K562 (cell line): ENCODE measurements at regions not wholly inside any gene's neighbourhood (a gene's known extent, or its start where the extent isn't known, plus 50 kb on each side); places are given as distances from the start of the nearest gene placed in this dataset.

Source experiments
- CTCF ChIP-seq, 3 experiments: IDR thresholded peaks in 2 of 3; conservative IDR thresholded peaks in 1 of 3; 2 replicates each; pipeline ENCODE4 v1.5.1; 2011 to 2012; ENCODE audit warnings: low read length in 3 of 3, mild to moderate bottlenecking in 3 of 3, control low read depth in 2 of 3, improper control_type of control experiment in 1 of 3, inconsistent platforms in 1 of 3, low read depth in 1 of 3, mixed read lengths in 1 of 3, moderate library complexity in 1 of 3; ENCODE audit not compliant: insufficient read depth in 2 of 3
- EP300 ChIP-seq: IDR thresholded peaks from 2 replicates; pipeline ENCODE4 v1.6.1; 2012; ENCODE audit warnings: low read length, improper control_type of control experiment
- TF ChIP-seq, protein P1 (sequence below): sonication (generic); formaldehyde crosslinking; IDR thresholded peaks from 2 replicates; pipeline ENCODE4 v1.8.0; 2023; ENCODE audit warnings: mild to moderate bottlenecking, missing genetic modification reagents

DNA sequence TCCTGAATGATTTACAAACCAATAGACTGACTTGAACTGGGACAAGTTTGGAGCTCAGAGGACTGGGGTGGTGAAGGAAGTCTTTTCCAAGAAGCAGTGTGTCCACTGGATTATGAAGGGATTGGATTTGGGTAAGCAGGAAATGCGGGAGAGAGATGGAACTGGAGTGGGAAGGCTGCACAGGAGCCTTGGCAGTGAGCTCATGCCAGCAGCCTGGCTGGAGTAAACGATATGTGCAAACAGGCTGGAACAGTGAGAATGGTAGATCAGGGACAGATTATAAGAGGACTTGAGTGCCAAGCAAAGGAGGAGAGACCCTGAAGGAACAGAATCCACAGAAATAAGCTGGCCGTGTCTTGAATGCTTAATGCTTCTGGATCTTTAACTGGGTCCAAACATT lies 121.9 kb upstream of the GATA6 start:
- TF ChIP-seq EP300 (no peak), CTCF (IDR thresholded peaks at IDR 0.05 in 2 of 3, conservative IDR thresholded peaks at IDR 0.05 in 1 of 3; ENCODE audit: insufficient read depth in 2 of 3, low read depth in 1 of 3, low read length in 3 of 3) (no peak)
- TF ChIP-seq, protein P1, sequence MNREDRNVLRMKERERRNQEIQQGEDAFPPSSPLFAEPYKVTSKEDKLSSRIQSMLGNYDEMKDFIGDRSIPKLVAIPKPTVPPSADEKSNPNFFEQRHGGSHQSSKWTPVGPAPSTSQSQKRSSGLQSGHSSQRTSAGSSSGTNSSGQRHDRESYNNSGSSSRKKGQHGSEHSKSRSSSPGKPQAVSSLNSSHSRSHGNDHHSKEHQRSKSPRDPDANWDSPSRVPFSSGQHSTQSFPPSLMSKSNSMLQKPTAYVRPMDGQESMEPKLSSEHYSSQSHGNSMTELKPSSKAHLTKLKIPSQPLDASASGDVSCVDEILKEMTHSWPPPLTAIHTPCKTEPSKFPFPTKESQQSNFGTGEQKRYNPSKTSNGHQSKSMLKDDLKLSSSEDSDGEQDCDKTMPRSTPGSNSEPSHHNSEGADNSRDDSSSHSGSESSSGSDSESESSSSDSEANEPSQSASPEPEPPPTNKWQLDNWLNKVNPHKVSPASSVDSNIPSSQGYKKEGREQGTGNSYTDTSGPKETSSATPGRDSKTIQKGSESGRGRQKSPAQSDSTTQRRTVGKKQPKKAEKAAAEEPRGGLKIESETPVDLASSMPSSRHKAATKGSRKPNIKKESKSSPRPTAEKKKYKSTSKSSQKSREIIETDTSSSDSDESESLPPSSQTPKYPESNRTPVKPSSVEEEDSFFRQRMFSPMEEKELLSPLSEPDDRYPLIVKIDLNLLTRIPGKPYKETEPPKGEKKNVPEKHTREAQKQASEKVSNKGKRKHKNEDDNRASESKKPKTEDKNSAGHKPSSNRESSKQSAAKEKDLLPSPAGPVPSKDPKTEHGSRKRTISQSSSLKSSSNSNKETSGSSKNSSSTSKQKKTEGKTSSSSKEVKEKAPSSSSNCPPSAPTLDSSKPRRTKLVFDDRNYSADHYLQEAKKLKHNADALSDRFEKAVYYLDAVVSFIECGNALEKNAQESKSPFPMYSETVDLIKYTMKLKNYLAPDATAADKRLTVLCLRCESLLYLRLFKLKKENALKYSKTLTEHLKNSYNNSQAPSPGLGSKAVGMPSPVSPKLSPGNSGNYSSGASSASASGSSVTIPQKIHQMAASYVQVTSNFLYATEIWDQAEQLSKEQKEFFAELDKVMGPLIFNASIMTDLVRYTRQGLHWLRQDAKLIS (CRISPR knock-in tag): no peak
